ENCODE measurements at regions not wholly inside any gene's neighbourhood (a gene's known extent, or its start where the extent isn't known, plus 50 kb on each side); places are given as distances from the start of the nearest gene placed in this dataset.

GRCh38 chr1:63032171-63032570, 248.2 kb downstream of the ATG4C start:
- Histone ChIP-seq H3K9me2 (ENCODE audit: insufficient read depth) (no peaks in the 10 kb centered on the region), H4K20me1 (ENCODE audit: insufficient read depth) (no peaks in the 10 kb centered on the region), H3K79me2 (ENCODE audit: insufficient read depth, low read length) (no peaks in the 10 kb centered on the region), H3K9me3 (ENCODE audit: control insufficient read depth in 1 of 2, insufficient read depth in 1 of 2, low read depth in 1 of 2, low read length in 2 of 2) (no peaks in the 10 kb centered on the region), H3K4me3 (replicated peaks in 1 of 2; ENCODE audit: low read depth in 1 of 2, low read length in 2 of 2) (no peak overlapping the region), H3K4me1 (ENCODE audit: control insufficient read depth in 1 of 2, insufficient read depth in 2 of 2, low read length in 2 of 2) (no peaks in the 10 kb centered on the region), H3K9ac (ENCODE audit: low read length) (no peak overlapping the region), H3K36me3 (ENCODE audit: control insufficient read depth in 1 of 2, insufficient read depth in 2 of 2, low read length in 2 of 2) (no peaks in the 10 kb centered on the region), H3K27me3 (ENCODE audit: insufficient read depth, low read length) (peaks cover 15% of the 10 kb centered on the region), H2AFZ (ENCODE audit: low read depth, low read length, poor library complexity, severe bottlenecking) (no peak overlapping the region), H3K4me2 (ENCODE audit: low read length) (no peak overlapping the region), H3K27ac (ENCODE audit: low read depth, low read length) (no peak overlapping the region)
- DNase-seq (ENCODE audit: low read depth, low spot score) (no peak), ATAC-seq (no peak)
- ChIA-PET POLR2A (no interaction called here), CTCF (no interaction called here), RAD21 (ENCODE audit: low non-redundant PET in 1 of 2, low total read pairs in 2 of 2, uncharacterized antibody in 2 of 2, unreplicated experiment in 2 of 2) (no interaction called here)
- intact Hi-C loops (cut with micrococcal nuclease), result no loop called here
- no peak for TF ChIP-seq EZH2phosphoT487 (IDR thresholded peaks at IDR 0.05; ENCODE audit: borderline replicate concordance)
- TF ChIP-seq, protein P1, sequence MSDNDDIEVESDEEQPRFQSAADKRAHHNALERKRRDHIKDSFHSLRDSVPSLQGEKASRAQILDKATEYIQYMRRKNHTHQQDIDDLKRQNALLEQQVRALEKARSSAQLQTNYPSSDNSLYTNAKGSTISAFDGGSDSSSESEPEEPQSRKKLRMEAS (IDR thresholded peaks at IDR 0.05), result no peak
- no peak for TF ChIP-seq ZBTB33 (IDR thresholded peaks at IDR 0.05; ENCODE audit: extremely low read depth, insufficient replicate concordance, low read length)
- BruUV-seq (replicated peaks), result no TSS peak

GRCh38 chr1:63033211-63033610, 249.3 kb downstream of the ATG4C start:
- CTCF ChIA-PET, result no interaction called here
- Histone ChIP-seq H3K27ac (ENCODE audit: low read depth, low read length) (no peak overlapping the region), H3K27me3 (ENCODE audit: insufficient read depth, low read length) (peaks cover 15% of the 10 kb centered on the region), H3K9me2 (ENCODE audit: insufficient read depth) (no peaks in the 10 kb centered on the region), H3K79me2 (ENCODE audit: insufficient read depth, low read length) (no peaks in the 10 kb centered on the region), H3K4me1 (ENCODE audit: control insufficient read depth in 1 of 2, insufficient read depth in 2 of 2, low read length in 2 of 2) (no peaks in the 10 kb centered on the region), H2AFZ (ENCODE audit: low read depth, low read length, poor library complexity, severe bottlenecking) (no peak overlapping the region), H4K20me1 (ENCODE audit: insufficient read depth) (no peaks in the 10 kb centered on the region), H3K4me3 (replicated peaks in 1 of 2; ENCODE audit: low read depth in 1 of 2, low read length in 2 of 2) (no peak overlapping the region), H3K36me3 (ENCODE audit: control insufficient read depth in 1 of 2, insufficient read depth in 2 of 2, low read length in 2 of 2) (no peaks in the 10 kb centered on the region), H3K9me3 (ENCODE audit: control insufficient read depth in 1 of 2, insufficient read depth in 1 of 2, low read depth in 1 of 2, low read length in 2 of 2) (no peaks in the 10 kb centered on the region), H3K4me2 (ENCODE audit: low read length) (no peak overlapping the region), H3K9ac (ENCODE audit: low read length) (no peak overlapping the region)
- POLR2A ChIA-PET, result no interaction called here
- RAD21 ChIA-PET (ENCODE audit: low non-redundant PET in 1 of 2, low total read pairs in 2 of 2, uncharacterized antibody in 2 of 2, unreplicated experiment in 2 of 2), result no interaction called here
- BruUV-seq (replicated peaks), result no TSS peak
- ATAC-seq (no peak), DNase-seq (ENCODE audit: low read depth, low spot score) (no peak)
- intact Hi-C loops (cut with micrococcal nuclease), result no loop called here
- TF ChIP-seq, protein P1 (IDR thresholded peaks at IDR 0.05), result no peak
- no peak for TF ChIP-seq CEBPB (IDR thresholded peaks at IDR 0.05; ENCODE audit: low read depth)
- TF ChIP-seq EZH2phosphoT487 (IDR thresholded peaks at IDR 0.05; ENCODE audit: borderline replicate concordance), result no peak
- TF ChIP-seq, protein P2, sequence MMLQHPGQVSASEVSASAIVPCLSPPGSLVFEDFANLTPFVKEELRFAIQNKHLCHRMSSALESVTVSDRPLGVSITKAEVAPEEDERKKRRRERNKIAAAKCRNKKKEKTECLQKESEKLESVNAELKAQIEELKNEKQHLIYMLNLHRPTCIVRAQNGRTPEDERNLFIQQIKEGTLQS (IDR thresholded peaks at IDR 0.05), result no peak
- TF ChIP-seq FOSL1 (IDR thresholded peaks at IDR 0.05; ENCODE audit: low read depth), result no peak
- TF ChIP-seq CBX3 (IDR thresholded peaks at IDR 0.05; ENCODE audit: low read depth), result no peak
- TF ChIP-seq JUND (IDR thresholded peaks at IDR 0.05), result no peak
- TF ChIP-seq TCF7L2 (IDR thresholded peaks at IDR 0.05; ENCODE audit: borderline replicate concordance, extremely low read depth, insufficient read depth, insufficient read length), result no peak
- TF ChIP-seq POLR2AphosphoS5 (IDR thresholded peaks at IDR 0.05; ENCODE audit: low read depth, low read length), result no peak
- no peak for TF ChIP-seq ZFX (IDR thresholded peaks at IDR 0.05)
- TF ChIP-seq EZH2 (IDR thresholded peaks at IDR 0.05), result no peak
